NCI-H226 (cell line): ENCODE measurements at regions not wholly inside any gene's neighbourhood (a gene's known extent, or its start where the extent isn't known, plus 50 kb on each side); places are given as distances from the start of the nearest gene placed in this dataset.

Experiments
- DNase-seq: peaks from one replicate; pipeline ENCODE4 v3.0.0-alpha.2; 2015

DNA sequence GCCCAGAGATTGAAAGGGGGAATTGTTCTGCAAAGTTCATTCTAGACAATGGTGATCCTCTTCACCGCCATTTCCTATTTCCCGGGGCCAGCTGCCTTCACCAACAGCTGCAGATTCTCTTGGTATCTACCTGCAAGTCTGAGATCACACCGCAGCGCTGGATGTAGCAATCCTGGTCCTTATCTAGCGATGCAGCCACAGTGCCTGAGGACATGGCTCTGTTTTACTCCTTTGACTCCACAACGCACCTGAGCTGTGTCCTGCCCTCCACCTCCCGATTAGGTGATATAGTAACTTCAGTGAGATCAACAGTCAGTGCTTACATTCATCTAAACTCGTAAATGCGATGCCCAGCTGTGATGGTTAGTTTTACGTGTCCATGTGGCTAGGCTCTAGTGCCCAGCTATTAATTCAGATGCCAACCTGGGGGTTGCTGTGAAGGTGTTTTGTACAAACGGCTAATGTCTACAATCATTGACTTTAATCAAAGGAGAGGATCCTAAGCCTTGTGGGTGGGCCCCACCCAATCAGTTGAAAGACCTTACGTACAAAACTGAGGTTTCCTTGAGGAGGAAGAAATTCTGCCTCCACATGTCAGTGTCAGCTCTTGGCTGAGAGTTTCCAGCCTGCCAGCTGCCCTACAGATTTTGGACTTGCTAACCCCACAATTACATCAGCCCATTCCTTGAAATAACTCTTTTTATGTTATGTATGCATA lies 189.8 kb downstream of the SH3BP4 start:
- no peak for DNase-seq

- DNase-seq: no peak
Measured at GRCh38 chr2:235142601-235143000, 190.8 kb downstream of the SH3BP4 start.

- DNase-seq: no peak
Measured at GRCh38 chr2:235143789-235144188, 192.0 kb downstream of the SH3BP4 start.

- DNase-seq: no peak
Measured at GRCh38 chr2:235144291-235144690, 192.5 kb downstream of the SH3BP4 start.

- DNase-seq: no peak
Measured at GRCh38 chr2:235146206-235146605, 194.4 kb downstream of the SH3BP4 start.

DNA sequence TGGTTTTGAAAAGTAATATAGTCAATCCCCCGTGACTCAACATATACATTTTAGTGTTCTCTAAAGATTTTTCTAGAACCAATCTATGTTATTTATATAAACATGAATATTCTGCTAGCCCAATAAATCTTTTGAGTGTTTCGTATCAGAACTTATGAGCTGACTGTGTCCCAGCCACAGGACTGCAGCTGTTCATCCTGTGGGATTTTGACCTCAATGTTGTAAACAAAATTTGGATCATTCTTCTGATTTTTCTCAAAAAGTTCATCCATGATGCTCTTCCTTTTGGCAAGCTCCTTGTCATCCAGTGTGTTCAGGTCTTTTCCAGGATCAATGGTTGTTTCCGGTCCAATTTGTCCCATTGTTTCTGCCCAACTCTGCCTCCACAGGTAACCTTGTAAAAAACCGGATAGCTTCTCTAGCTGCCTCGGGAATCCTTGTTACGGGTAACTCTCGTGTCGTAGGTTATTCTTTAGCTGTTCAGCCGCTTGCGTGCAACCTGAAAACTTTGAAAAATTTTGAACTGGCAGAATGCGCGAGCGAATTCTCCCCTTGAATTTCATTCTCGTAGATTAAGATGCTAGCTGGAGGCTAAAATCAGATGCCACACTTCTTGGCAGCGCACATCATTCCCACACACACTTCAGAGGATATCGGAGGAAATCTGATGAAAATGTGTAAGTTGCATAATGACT lies 195.2 kb downstream of the SH3BP4 start:
- DNase-seq: no peak

- DNase-seq: no peak
Measured at GRCh38 chr2:235148201-235149170, 196.7 kb downstream of the SH3BP4 start.

- DNase-seq: no peak
Measured at GRCh38 chr2:235149240-235149659, 197.4 kb downstream of the SH3BP4 start.

DNA sequence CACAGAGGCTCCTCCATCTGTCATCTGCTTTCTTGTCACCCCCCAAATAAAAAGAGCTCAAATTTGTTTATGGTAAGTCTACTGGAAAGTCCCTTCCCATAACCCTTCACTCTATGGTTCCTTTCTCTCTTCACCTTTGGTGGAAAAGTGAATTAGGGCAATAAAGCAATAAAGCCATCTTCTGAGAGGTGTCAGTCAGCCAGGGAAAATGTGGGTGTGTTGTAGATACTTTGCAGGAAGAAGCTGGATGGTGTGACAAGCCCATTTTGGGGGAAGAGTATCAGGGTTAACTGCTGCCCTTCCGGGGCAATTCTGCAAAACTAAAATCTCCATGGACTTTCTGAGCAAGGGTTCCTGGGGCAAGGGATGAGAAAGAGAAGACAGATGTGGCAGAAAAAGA lies 197.9 kb downstream of the SH3BP4 start:
- no peak for DNase-seq

- DNase-seq: no peak
Measured at GRCh38 chr2:235151152-235151551, 199.3 kb downstream of the SH3BP4 start.

- DNase-seq: no peak
Measured at GRCh38 chr2:235155163-235155562, 203.3 kb downstream of the SH3BP4 start.

GRCh38 chr2:235156055-235156454 lies 204.2 kb downstream of the SH3BP4 start:
- no peak for DNase-seq

DNA sequence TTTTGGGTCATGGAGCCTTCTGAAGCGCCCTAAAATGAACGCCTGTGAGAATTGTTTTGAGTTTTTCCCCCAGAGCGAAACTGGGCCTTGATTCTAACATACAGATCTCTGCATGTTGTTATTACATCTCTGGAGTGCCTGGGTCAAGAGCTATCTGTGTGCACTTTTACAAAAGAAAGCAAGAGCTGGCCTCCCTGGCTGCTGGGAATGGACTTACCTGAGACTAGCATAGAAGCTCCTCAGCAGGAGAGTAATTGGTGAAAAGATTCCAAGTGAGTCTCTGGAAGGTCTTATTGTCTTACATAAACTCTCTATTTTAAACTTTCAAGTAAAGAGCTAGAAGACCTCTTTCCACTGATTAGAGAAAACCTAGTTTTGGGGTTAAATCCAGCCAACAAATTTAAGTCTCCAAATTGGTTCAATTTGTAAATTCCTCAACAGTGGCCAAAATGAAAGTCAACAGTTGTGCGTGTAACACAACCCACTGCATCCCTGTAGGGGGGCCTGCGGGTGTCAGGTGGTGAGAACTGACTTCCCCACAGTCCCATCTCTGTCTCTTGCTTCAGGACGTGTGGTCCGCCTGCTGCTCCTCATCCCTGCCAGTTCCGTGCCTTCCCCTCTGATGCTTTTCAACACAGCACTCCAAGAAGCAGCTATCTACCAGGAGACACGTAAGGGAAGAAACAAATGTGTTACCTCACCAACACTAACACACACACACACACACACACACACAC lies 206.1 kb downstream of the SH3BP4 start:
- DNase-seq: no peak

GRCh38 chr2:235160281-235160810 lies 208.5 kb downstream of the SH3BP4 start:
- DNase-seq: no peak

- no peak for DNase-seq
Measured at GRCh38 chr2:235161565-235161964, 209.7 kb downstream of the SH3BP4 start.

DNA sequence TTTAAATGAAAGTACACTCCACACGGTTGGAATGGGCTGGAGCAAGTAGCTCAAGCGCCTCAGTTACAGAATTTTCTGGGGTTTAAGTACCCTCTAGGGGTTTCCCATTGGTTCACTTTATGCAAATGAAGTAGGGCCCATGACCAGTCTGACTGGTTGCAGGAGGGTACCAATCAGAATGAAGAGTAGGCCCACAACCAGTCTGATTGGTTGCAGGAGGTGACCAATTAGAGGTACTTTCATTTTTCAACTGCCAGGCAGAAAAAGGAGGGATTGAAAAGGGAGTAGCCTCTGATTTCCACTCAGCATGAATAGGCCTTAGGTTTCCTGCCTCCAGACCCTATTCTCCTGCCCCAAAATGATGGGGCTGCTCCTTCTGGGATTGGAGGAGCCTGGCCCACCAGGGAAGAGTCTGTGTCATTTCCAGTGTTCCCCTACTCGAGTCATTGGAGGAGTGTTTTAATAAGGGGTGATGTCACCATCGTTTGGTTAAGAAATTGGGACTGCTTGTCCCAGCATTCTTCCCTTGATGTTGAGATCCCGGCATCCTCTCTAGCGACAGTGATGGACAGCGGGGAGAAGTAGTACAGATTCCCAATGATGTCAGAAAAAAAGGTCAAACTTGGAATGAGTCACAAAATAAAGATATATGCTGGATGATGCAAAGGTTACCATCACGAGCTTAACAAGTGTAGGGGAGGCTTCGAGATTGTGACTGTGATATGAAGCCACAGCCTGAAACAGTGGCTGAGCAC lies 210.4 kb downstream of the SH3BP4 start:
- DNase-seq: no peak

DNA sequence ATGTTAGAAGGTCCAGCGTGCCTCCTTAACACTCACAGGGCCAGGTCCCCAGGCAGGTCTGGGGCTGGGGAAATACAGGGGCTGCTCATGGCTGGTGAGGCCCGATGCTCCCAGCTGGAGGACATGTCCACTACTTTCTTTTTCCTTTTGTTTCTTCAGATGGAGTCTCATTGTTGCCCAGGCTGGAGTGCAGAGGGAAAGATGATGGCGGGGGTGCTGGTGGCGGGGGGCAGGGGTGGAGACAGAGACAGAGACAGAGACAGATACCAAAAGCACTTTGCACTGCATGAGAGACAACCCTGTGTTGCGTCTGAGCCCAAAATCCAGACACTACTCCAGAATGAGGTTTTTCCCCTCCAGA lies 211.0 kb downstream of the SH3BP4 start:
- DNase-seq: no peak

DNA sequence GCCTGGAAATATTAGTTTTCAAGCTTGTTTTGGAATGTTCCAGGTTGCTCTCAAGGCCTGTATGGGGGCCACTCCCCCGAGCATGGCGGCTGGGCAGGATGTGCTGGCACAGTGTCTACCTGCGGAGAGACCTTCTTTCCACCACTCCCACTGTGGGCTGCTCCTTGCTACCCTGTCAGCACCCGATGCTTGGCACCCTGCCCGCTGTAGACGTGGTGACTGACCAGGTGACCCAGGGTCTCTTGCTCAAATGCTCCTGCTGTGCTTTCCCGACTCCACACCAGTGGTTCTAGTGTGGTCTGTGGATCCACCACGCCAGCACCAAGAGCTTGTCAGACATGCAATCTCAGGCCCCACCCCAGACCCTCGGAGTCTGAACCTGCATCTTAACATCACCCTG lies 213.3 kb downstream of the SH3BP4 start:
- no peak for DNase-seq

- peak; percentile 13 for DNase-seq
Measured at GRCh38 chr2:235165631-235166030, 213.8 kb downstream of the SH3BP4 start.

DNA sequence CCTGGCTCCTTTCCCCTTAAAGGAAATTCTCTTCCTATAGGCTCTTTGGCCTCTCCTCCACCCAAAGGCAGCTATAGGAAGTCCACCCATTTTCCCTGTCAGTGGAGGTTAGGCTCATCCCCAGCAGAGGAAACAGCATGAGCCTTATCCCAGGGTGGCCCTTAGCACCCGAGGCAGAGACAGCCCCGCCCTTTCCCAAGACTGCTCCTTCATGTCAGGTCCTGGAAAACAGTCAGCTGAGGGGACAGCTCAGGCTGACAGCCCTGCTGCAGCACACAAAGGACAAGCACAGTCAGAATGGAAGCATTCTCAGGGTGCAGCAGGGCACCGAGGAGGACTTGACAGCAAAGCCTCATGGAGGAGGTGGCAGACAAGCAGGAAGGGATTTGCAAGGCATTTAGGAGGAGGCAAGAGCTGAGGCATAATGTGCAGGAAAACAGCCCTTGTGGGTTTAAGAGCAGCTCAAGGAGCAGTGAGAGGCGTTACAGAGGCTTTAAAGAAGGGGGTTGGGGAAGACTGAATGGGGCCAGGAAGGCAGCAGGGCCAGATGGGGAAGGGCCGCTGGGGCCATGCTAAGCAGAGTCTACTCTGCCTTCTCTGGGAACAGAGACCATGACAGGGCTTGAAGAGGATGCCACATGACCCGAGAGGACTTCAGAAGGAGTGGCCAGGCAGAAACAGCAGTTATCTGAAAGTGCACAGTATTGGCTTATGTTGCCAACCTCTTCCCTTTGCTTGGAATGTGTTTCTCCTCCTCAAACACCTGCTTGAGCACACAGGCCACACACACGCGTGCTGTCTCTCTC lies 216.6 kb downstream of the SH3BP4 start:
- DNase-seq: no peak

- DNase-seq: no peak
Measured at GRCh38 chr2:235170016-235170415, 218.2 kb downstream of the SH3BP4 start.
